Stimulated activated CD8-positive, alpha-beta memory T cell treated with anti-CD3 and anti-CD28 coated beads, Interleukin-15, amount 100 ng/mL, for 24 hours (primary cell): ENCODE measurements at regions not wholly inside any gene's neighbourhood (a gene's known extent, or its start where the extent isn't known, plus 50 kb on each side); places are given as distances from the start of the nearest gene placed in this dataset.

ENCODE experiments used
- DNase-seq: peaks from one replicate; pipeline ENCODE4 v3.0.0-alpha.2; 2020; ENCODE audit warnings: low read depth

DNA sequence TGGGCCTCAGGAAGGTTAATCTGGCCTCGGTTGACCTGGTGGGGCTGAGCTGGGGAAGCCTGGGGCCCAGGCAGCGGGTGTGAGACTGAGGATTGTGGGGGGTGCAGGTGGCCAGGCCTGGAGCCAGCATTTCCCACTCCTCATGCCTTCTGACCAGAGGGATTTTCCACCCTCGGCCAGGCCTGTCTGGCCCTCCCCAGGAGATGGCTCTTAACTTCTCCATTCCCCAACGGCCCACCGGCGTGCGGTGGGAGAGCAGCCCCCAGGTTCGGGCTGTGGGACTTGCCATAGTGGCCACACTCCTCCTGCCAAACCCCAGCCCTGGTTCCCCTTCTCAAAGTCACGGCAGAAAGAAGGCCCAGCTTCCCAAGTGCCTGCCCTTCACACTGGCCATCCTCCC, 126.5 kb upstream of the RUNX3 start:
- no peak for DNase-seq

DNA sequence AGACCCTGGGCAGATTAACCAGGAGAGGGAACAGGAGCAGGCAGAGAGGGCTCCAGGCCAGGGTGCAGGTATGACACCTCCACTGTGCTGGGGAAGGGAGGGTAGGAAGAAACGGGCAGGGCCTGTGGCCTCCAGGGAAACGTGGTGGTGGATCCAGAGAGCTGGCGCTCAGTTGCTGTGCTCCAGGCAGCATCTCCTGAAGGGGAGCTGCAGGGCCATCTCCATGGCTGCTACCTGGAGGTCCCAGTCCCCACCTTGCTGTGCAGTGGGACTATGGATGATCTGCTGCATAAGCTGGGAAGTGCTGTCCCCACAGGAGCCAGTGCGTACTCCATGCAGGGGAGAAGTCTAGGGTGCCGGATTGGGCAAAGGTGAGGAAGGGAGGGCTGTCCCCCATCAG, 125.9 kb upstream of the RUNX3 start:
- no peak for DNase-seq

GRCh38 chr1:25055324-25055780, 125.3 kb upstream of the RUNX3 start:
- no peak for DNase-seq

DNA sequence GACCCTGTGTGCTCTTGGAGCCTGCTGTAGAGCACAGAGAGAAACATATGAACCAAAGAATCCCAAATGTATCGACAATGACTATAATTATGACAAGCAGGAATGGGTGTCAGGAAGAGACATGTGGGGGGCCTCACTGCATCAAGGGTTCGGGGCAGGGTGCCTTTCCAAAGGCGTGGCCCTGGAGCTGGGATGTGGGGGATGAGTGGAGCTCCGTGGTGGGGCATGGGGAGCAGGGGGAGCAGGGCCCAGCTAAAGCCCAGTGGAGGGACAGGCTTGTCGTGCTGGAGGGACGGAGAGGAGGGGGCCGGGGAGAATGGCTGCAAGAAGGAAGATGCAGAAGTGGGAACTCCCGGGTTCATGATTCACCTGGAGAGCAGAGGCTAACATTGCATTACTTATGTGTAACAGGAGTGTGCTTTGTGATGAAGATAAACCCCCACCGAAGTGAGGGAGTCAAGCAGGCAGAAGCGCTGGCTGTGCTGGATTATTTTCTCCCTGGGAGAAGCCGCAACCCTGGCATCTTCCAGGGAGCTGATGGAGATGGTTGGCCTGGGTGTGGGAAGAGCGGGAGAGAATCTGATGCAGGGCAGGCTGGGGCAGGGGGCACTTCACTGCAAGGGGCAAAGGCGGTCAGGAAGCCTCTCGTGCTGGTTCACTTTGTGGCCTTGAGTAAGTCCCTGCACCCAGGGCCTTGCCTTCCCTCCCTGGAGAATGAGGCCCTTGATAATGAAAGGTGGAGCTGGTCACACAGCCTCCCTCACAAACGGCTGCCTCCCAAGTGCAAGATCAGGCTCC, 124.6 kb upstream of the RUNX3 start:
- no peak for DNase-seq

DNA sequence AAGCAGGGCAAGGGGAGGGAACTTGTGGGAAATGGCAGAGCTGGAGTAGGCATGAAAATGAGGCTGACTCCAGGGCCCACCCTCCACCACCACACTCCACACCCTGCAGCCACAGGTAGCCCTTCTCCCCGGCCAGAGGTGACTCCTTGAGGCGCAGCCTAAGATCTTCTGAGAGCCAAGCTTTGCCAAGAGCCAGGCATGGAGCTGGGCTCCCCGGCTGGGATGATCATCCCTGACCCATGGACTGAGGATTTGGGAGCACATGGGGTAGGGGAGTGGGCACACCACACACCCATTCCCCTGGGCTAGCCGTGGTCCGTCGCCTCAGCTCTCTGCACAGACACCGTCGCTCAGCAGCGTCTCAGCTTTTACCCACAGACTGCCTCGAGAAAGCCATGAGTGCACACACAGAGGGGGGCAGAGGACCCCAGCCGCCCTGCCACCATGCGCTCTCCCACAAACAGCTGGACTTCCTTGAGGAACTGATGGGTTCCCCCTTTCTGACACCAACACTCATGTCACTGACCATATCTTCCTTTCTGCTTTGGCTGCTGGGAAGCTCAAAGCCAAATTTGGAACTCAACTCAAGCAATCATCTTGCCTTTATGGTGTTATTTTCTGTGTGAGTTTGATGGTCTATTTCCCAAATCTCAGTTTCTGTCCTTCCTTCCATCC, 123.6 kb upstream of the RUNX3 start:
- no peak for DNase-seq

DNA sequence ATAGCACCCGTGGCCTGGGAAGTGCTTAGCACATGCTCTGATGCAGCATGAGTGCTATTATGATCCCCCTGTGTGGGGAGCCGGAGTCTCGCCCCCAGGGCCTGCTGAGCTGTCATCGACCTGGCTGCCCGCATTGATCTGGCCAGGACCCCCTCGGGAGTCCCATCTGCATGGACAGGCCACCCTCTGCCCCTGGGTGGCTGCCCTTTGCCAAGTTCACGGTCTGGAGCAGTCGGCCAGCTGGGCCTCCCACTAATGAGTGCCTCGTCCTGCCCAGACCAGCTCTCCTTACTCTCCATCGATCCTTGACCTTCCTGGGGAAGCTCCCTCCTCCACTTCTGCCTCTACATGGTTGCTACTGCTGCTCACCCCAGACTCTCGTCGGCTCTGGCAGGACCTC, 121.8 kb upstream of the RUNX3 start:
- DNase-seq = no peak

DNA sequence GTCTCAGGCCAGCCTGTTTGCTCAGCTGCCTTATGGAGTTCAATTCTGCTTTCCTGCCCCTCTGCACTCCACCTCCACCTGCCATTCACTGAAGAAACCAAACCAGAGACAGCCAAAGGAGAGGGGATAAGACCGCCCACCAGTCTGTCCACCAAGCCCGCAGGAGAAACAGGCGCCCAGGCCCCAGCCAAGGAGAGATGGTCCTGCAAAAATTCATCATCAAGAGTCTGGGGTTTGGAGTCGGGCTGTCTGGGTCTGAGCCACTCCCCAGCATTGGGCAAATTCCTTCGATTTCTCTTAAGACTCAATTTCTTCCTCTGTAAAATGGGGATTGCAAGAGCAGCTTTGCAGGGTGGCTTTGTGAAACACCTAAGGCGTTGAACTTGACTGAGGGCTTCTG, 121.4 kb upstream of the RUNX3 start:
- no peak for DNase-seq

GRCh38 chr1:25050165-25050564, 120.1 kb upstream of the RUNX3 start:
- DNase-seq = no peak

GRCh38 chr1:25049190-25049589, 119.1 kb upstream of the RUNX3 start:
- no peak for DNase-seq

DNA sequence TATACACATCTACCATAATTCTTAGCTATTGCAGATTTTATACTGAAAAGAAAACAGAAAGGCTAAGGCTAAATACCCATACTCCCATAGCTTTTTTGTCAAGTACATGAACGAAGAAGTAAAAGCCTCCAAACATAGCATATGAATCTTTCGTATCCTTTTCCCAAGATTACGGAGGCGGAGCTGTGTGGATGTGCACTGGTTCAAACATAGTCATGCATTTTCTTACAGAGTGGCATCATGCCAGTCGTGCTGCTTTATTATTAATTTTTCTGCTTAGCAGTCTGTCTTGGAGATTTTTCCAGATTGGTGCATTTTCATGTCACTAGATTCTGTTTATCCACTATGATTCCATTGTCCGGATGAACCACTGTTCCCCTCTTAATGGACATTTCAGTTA, 118.7 kb upstream of the RUNX3 start:
- DNase-seq = no peak

GRCh38 chr1:25047506-25048240, 117.6 kb upstream of the RUNX3 start:
- DNase-seq = no peak

- DNase-seq = no peak
Measured at GRCh38 chr1:25046194-25046532, 116.1 kb upstream of the RUNX3 start.

GRCh38 chr1:25045480-25046193, 115.6 kb upstream of the RUNX3 start:
- DNase-seq = no peak

DNA sequence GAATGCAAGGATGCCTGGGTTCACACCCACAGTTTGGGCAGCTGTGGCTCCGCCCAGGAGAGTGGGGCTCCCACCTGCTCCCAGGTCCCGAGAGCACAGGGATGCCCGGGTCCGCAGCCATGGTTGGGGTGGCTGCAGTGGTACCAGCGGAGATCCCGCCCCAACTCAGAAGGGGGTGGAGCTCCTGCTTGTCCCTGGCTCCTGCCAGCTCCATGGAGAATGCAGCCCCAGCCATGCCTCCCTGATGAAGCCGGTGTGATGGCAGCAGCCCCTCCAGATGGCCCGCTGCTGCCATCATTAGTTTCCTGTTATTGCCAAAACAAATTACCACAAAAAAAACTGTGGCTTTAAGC, 113.1 kb upstream of the RUNX3 start:
- no peak for DNase-seq

DNA sequence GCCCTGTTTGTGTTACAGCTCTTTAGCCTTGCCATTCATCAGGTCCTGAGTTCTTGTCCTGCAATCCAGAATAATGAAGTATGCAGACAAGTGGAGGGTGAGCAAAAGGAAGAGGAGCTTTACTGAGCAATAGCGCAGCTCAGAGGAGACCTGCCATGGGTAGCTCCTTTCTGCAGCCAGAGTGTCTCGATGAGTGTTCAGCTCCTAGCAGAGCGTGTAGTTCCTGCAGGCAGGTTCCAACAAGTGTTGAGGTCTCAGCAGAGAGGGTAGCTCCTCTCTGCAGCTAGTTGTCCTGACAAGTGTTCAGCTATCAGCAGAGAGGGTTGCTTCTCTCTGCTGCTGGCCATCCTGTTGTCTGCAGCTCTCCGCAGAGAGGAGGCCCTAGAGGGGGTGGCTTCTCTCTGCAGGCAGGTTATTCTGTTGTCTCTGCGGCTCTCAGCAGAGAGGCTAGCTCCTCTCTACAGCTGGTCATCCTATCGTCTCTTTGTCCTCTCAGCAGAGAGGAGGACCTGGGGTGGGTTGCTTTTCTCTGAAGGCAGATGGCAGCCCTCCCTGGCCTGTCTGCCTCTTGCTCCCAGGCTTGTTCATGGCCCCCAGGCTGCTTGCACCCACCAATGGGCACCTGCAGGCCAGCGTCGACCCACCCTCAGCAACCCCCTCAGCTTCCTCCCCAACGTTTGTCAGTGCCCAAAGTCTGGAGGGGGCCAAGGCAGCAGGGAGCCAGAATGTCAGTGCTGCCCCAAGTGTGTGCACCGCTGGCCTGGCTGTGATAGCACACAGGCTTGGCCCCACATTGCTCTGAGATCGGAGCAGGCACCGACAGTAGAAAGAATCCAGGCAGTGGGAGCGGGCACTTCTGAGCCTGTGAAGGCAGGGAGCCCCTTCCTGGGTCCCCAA, 112.5 kb upstream of the RUNX3 start:
- no peak for DNase-seq

- no peak for DNase-seq
Measured at GRCh38 chr1:25041916-25042315, 111.8 kb upstream of the RUNX3 start.

DNA sequence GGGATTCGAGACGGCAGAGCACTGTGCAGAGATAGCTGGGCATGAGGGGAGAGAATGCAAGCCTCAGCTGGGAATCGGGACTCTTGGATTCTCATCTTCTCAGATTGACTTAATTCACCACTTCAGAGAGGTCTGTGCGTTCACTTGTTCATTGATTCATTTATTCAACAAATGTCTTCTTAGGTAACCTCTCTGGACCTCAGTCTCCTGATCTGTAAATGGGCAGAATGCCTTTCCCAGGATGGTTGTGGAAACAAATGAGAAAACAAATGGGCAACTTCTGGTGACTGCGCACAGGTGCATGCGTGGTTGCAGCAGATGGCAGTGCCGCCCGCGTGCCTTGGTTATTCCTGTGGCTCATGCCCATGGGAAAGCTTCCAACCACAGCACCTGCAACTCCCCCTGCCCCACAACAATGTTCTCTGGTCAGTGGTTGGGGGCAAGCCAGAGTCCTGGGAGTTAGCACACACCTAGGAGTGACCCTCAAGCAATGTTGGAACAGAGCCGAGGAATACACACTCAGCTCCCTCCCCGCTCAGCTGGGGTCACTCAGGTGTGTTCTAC, 110.1 kb upstream of the RUNX3 start:
- DNase-seq = no peak

DNA sequence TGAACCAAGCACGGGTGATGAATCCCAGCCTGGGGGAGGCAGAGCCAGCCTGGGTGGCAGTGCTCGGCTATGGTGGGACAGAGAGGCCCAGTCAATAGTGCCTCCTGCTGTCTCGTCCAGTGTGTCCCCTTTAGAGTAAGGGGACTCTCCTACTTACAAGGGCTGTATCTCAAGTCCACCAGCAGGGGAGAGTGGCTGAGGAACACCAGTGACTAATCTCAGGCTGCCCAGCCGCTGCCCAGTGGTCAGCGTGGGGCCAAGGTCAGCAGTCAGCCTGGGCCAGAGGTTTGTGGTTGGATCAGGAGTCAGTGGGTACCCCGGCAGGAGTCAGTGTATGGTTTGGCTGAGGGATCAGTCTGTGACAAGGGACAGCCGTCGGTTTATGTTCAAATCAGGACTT, 109.2 kb upstream of the RUNX3 start:
- no peak for DNase-seq

DNA sequence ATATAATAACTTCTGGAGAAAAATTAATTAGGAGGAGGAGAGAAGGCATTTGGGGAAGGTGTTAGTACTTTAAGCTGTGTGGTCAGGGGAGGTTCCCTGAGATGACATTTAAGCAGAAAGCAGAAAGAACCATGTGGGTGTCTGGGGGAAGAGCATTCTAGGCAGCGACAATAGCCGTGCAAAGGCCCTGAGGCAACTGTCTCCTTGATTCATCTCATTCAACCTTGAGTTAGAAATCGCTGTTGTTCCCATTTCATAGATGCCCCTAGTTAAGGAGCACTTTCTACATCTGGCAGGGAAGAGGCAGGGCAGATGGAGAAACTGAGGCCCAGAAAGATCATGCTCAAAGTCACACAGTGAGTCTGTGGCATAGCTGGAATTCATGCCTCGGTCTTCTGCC, 108.6 kb upstream of the RUNX3 start:
- no peak for DNase-seq

DNA sequence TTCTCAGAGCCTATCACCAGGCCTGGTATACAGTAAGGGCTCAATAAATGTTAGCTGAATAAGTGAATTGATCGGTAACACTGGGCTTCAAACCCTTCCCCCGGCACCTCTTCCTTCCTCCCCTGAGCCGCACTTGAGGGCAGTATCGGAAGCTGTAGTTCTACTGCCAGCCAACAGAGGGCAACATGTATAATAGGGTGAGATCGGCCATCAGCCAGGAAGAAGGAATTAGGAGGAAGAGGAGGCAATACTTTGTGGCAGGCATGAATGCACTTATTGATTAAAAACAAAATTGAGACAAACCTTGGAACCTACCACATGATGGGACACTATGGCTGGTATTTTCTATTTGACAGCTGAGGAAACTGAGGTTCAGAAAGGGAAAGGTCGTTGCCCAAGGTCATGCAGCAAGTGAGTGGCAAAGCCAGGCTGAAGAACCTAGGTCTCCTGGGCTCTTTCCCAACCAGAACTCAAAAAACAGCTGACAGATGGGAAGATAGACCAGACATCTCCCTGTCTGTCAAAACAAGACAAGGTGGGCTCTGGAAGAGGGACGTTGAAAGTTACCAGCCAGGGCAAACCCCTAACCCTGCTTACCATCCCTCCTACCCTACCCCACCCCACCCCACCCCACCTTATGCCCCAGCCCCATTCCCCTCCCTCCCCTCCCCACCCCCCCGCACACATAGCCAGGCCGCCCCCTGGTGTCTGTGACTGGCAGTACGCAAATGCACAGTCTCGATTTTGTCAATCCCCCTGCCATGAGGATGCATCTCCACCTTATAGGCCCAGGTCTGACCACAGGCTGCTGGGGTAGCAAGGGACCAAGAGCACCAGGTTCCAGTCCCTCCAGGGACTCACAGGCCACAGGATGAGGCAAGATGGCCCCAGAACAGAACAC, 107.3 kb upstream of the RUNX3 start:
- DNase-seq = no peak
